ENCODE measurements at regions not wholly inside any gene's neighbourhood (a gene's known extent, or its start where the extent isn't known, plus 50 kb on each side); places are given as distances from the start of the nearest gene placed in this dataset.

GRCh38 chr6:50102676-50103075, 52.9 kb upstream of the DEFB112 start:
- H3K4me3 ChIP-seq (ENCODE audit: low read depth, low read length) = no peak overlapping the region
- TF ChIP-seq, protein P1, sequence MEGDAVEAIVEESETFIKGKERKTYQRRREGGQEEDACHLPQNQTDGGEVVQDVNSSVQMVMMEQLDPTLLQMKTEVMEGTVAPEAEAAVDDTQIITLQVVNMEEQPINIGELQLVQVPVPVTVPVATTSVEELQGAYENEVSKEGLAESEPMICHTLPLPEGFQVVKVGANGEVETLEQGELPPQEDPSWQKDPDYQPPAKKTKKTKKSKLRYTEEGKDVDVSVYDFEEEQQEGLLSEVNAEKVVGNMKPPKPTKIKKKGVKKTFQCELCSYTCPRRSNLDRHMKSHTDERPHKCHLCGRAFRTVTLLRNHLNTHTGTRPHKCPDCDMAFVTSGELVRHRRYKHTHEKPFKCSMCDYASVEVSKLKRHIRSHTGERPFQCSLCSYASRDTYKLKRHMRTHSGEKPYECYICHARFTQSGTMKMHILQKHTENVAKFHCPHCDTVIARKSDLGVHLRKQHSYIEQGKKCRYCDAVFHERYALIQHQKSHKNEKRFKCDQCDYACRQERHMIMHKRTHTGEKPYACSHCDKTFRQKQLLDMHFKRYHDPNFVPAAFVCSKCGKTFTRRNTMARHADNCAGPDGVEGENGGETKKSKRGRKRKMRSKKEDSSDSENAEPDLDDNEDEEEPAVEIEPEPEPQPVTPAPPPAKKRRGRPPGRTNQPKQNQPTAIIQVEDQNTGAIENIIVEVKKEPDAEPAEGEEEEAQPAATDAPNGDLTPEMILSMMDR (IDR thresholded peaks at IDR 0.05; ENCODE audit: low read depth, low read length) = no peak
- H3K36me3 ChIP-seq = no peaks in the 10 kb centered on the region
- DNase-seq = no peak
- H3K27me3 ChIP-seq = no peaks in the 10 kb centered on the region
- H3K4me1 ChIP-seq = no peaks in the 10 kb centered on the region
- no peaks in the 10 kb centered on the region for H3K9me3 ChIP-seq

- Histone ChIP-seq H3K27me3 (no peaks in the 10 kb centered on the region), H3K4me3 (ENCODE audit: low read depth, low read length) (no peak overlapping the region), H3K9me3 (no peaks in the 10 kb centered on the region), H3K4me1 (no peaks in the 10 kb centered on the region), H3K36me3 (no peaks in the 10 kb centered on the region)
- DNase-seq = no peak
- TF ChIP-seq, protein P1 (IDR thresholded peaks at IDR 0.05; ENCODE audit: low read depth, low read length) = no peak
Measured at GRCh38 chr6:50110587-50110986, 60.9 kb upstream of the DEFB112 start.

DNA sequence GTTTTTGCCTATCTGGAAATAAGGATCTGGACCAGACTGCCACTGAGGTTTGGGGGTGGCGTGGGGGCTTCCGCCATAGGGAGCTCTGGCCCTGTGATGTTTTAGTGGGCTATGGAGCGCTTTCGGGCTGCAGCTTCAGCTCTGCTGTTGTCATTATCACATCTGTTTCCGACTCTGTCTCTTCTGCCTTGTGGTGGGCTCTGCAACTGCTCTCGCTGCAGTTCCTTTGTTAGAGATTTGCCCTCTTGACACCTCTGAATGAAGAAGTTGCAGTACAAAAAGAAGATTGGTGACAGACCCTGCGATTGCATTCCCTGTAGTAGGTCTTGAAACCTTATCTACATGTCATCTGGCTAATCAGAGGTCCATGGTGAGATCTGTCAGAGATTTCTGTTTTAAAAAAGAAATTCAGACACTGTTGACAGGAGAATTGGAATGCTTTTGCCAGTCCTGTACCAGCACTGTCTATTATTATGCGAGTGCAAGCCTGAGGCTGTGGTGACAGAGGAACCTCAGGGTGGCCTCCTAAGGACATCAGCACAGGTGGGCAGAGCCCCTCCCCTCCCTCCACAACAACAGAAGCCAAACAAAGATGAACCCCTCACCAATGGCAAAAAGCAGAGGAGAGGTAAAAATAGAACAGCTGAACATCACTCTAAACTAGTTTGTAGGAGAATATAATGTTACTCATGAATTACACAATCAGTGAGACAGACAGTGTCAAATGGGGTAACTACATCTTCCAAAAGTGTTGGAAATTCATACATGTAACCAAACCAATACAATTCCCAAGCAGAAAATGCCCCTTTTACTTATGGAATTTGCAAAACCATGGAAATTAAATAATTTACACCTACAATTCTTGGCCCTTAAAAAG, 63.5 kb upstream of the DEFB112 start:
- Histone ChIP-seq H3K36me3 (no peaks in the 10 kb centered on the region), H3K9me3 (no peaks in the 10 kb centered on the region), H3K27me3 (no peaks in the 10 kb centered on the region), H3K4me1 (no peaks in the 10 kb centered on the region), H3K4me3 (ENCODE audit: low read depth, low read length) (no peak overlapping the region)
- no peak for DNase-seq
- TF ChIP-seq, protein P1 (IDR thresholded peaks at IDR 0.05; ENCODE audit: low read depth, low read length) = no peak

- Histone ChIP-seq H3K36me3 (no peaks in the 10 kb centered on the region), H3K4me1 (no peaks in the 10 kb centered on the region), H3K4me3 (ENCODE audit: low read depth, low read length) (no peak overlapping the region), H3K27me3 (no peaks in the 10 kb centered on the region), H3K9me3 (no peaks in the 10 kb centered on the region)
- no peak for DNase-seq
- TF ChIP-seq, protein P1 (IDR thresholded peaks at IDR 0.05; ENCODE audit: low read depth, low read length) = no peak
Measured at GRCh38 chr6:50116390-50116789, 66.7 kb upstream of the DEFB112 start.

- Histone ChIP-seq H3K27me3 (no peaks in the 10 kb centered on the region), H3K4me3 (ENCODE audit: low read depth, low read length) (no peak overlapping the region), H3K9me3 (no peaks in the 10 kb centered on the region), H3K4me1 (no peaks in the 10 kb centered on the region), H3K36me3 (no peaks in the 10 kb centered on the region)
- no peak for DNase-seq
- TF ChIP-seq, protein P1 (IDR thresholded peaks at IDR 0.05; ENCODE audit: low read depth, low read length) = no peak
Measured at GRCh38 chr6:50116797-50117542, 67.2 kb upstream of the DEFB112 start.

DNA sequence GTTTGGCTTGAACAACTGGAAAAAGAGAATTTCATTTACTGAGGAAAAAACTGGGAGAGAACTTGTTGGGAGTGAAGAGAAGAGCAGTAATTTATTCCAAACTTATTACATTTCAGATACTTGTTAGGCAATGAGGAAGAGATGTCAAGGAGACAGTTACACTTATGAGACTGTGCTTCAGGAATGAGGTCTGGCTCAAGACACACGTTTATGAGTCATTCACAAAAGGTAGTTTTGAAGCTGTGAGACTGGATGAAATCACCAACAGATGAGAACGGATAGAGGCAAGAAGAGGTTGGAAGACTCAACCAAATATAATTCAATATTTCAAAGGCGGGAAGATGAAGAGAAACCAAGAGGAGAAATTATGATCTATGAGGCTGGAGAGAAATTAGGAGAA, 70.6 kb upstream of the DEFB112 start:
- no peaks in the 10 kb centered on the region for H3K9me3 ChIP-seq
- no peaks in the 10 kb centered on the region for H3K4me1 ChIP-seq
- H3K36me3 ChIP-seq = no peaks in the 10 kb centered on the region
- no peak overlapping the region for H3K4me3 ChIP-seq (ENCODE audit: low read depth, low read length)
- no peaks in the 10 kb centered on the region for H3K27me3 ChIP-seq
- TF ChIP-seq, protein P1 (IDR thresholded peaks at IDR 0.05; ENCODE audit: low read depth, low read length) = no peak
- no peak for DNase-seq

Data from BE2C (cell line).